ENCODE measurements at regions not wholly inside any gene's neighbourhood (a gene's known extent, or its start where the extent isn't known, plus 50 kb on each side); places are given as distances from the start of the nearest gene placed in this dataset.

GRCh38 chr9:107404161-107404560 is 85.4 kb downstream of the KLF4 start:
- ChIA-PET CTCF (no interaction called here), POLR2A (no interaction called here)
- TF ChIP-seq, protein P1, sequence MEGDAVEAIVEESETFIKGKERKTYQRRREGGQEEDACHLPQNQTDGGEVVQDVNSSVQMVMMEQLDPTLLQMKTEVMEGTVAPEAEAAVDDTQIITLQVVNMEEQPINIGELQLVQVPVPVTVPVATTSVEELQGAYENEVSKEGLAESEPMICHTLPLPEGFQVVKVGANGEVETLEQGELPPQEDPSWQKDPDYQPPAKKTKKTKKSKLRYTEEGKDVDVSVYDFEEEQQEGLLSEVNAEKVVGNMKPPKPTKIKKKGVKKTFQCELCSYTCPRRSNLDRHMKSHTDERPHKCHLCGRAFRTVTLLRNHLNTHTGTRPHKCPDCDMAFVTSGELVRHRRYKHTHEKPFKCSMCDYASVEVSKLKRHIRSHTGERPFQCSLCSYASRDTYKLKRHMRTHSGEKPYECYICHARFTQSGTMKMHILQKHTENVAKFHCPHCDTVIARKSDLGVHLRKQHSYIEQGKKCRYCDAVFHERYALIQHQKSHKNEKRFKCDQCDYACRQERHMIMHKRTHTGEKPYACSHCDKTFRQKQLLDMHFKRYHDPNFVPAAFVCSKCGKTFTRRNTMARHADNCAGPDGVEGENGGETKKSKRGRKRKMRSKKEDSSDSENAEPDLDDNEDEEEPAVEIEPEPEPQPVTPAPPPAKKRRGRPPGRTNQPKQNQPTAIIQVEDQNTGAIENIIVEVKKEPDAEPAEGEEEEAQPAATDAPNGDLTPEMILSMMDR (IDR thresholded peaks at IDR 0.05; ENCODE audit: insufficient read depth, low read length, missing control alignments): no peak
- H3K4me3 ChIP-seq (ENCODE audit: low read depth, low read length): no peak overlapping the region
- no peak for DNase-seq (ENCODE audit: low read depth, low spot score)

DNA sequence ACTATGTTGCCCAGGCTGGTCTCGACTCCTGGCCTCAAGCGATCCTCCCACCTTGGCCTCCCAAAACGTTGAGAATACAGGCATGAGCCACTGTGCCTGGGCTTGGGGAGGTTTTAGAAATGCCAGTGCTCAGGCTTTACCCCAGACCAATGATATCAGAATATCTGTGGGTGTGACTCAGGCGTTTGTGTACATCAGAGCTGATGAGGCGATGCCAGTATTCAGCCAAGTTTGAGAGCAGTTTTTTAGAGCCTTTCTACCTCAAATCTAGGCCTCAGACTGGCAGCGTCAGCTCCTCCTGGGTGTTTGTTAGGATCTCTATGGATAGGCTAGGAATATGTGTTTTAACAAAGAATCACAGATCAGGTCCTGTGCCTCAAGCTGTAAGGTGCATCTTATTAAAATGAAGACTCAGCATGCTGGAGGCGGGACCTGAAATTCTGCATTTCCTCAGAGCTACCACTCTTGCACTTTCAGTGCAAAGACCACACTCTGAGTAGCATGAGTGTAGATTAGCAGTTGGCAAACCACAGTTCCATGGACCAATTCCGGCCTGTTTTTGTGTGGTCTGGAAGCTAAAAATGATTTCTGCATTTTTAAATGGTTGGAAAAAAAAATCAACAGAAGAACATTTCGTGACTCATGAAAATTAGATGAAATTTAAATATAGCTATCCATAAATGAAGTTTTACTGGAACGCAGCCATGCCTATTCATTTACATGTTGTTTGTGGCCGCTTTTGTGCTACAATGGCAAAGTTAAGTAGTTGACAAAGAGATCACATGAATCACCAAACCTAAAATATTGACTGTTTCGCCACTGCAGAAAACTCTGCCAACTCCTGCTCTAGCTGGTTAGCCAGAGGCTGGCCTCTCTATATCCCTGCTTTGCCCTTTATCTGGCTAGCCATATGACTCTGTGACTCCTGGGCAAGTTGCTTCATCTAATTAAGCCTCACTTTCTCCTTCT is 92.2 kb downstream of the KLF4 start:
- TF ChIP-seq, protein P1 (IDR thresholded peaks at IDR 0.05; ENCODE audit: insufficient read depth, low read length, missing control alignments): no peak
- POLR2A ChIA-PET: no interaction called here
- no peak overlapping the region for H3K4me3 ChIP-seq (ENCODE audit: low read depth, low read length)
- DNase-seq (ENCODE audit: low read depth, low spot score): no peak
- CTCF ChIA-PET: interaction anchor here (1.1 to 1.4 kb wide), 2 partner anchors 27 to 56 kb away, joined by 3 to 4 read pairs; no protein-coding TSS in a partner anchor

DNA sequence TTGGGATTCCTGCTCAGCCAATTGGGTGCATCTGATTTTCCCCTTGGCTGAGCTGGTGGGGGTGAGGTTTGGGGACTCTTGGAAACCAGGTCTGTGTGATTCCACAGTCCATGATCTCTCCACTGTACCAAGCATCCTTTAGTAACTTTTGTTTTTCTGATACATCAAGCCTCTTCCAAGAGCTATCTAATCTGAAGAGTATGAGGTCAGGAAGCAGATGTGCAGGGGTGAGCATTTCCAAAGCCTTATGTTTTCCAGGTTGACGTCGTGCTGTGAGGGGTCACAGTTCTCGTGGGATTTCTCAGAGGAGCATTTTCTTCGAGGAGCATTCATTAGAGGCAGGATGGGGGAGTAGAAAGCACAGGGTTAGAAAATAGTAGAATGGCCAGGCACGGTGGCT is 95.3 kb downstream of the KLF4 start:
- no peak overlapping the region for H3K4me3 ChIP-seq (ENCODE audit: low read depth, low read length)
- DNase-seq (ENCODE audit: low read depth, low spot score): no peak
- CTCF ChIA-PET: no interaction called here
- POLR2A ChIA-PET: no interaction called here
- TF ChIP-seq, protein P1 (IDR thresholded peaks at IDR 0.05; ENCODE audit: insufficient read depth, low read length, missing control alignments): no peak

- DNase-seq (ENCODE audit: low read depth, low spot score): no peak
- no peak overlapping the region for H3K4me3 ChIP-seq (ENCODE audit: low read depth, low read length)
- POLR2A ChIA-PET: no interaction called here
- TF ChIP-seq, protein P1 (IDR thresholded peaks at IDR 0.05; ENCODE audit: insufficient read depth, low read length, missing control alignments): no peak
- CTCF ChIA-PET: no interaction called here
These were observed 98.8 kb downstream of the KLF4 start for GRCh38 chr9:107390778-107391177.

GRCh38 chr9:107390279-107390678 is 99.3 kb downstream of the KLF4 start:
- POLR2A ChIA-PET: no interaction called here
- CTCF ChIA-PET: no interaction called here
- H3K4me3 ChIP-seq (ENCODE audit: low read depth, low read length): no peak overlapping the region
- TF ChIP-seq, protein P1 (IDR thresholded peaks at IDR 0.05; ENCODE audit: insufficient read depth, low read length, missing control alignments): no peak
- DNase-seq (ENCODE audit: low read depth, low spot score): no peak

GRCh38 chr9:107389617-107390071 is 99.9 kb downstream of the KLF4 start:
- no peak overlapping the region for H3K4me3 ChIP-seq (ENCODE audit: low read depth, low read length)
- peak; percentile 29 for DNase-seq (ENCODE audit: low read depth, low spot score)
- POLR2A ChIA-PET: no interaction called here
- CTCF ChIA-PET: no interaction called here
- TF ChIP-seq, protein P1 (IDR thresholded peaks at IDR 0.05; ENCODE audit: insufficient read depth, low read length, missing control alignments): no peak

All from AG04449 (cell line).